ENCODE measurements at regions not wholly inside any gene's neighbourhood (a gene's known extent, or its start where the extent isn't known, plus 50 kb on each side); places are given as distances from the start of the nearest gene placed in this dataset.

DNA sequence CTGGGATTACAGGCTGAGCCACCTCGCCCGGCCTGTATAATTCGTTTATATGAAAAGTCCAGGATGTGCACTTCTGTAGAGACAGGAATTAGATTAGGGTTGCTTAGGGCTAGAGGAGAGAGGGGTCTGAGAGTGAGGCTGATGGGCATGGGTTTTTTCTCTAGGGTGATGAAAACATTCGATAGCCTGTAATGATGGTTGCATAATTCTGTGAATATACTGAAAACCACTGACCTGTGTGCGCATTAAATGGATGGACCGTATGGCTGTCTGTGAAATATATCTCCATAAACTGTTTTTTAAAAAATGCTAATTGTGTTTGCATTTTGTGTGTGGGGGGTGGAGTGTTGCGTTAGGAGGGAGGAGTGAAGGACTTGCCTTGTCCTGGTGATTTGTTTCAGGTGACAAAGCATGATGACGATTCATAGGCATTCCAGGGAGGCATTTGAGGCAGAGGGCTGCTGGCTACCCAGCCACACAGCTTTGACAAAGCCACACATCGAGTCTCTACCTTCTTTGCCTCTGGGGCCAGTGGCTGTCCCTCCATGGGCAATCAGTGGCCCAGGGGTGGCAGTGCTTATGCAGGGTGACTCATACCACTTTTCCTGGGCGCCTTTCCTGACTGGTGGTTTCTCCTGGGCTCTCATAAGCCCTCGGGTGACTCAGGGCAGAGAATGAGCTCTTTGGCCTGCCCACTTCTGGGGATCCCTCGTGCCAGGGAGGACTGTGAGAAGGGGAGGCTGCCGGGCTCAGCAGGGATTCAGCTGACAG lies 148.5 kb upstream of the WSCD1 start:
- H3K4me2 ChIP-seq (ENCODE audit: low read depth, low read length) = no peak overlapping the region
- H2BK120ac ChIP-seq (ENCODE audit: low read depth, low read length) = no peak overlapping the region
- H2BK20ac ChIP-seq (ENCODE audit: low read depth, low read length) = no peak overlapping the region
- H3K56ac ChIP-seq (ENCODE audit: extremely low read depth, insufficient read depth, low read length) = no peak overlapping the region
- in situ Hi-C loops (cut with MboI; ENCODE audit: low sequenced_read_pairs) (no loop called here), intact Hi-C loops (cut with micrococcal nuclease) (no loop called here), dilution Hi-C loops (cut with HindIII; ENCODE audit: low sequenced_read_pairs, unreplicated experiment) (no loop called here)
- POLR2A ChIA-PET (ENCODE audit: unreplicated experiment) = no interaction called here
- no peak overlapping the region for H3K4me3 ChIP-seq (ENCODE audit: insufficient read depth, low read depth, low read length)
- H4K5ac ChIP-seq (ENCODE audit: low read depth, low read length) = no peak overlapping the region
- H3K4me1 ChIP-seq (ENCODE audit: control insufficient read depth, insufficient read depth, low read length) = no peaks in the 10 kb centered on the region
- DNase-seq = no peak
- no peak overlapping the region for H3K9ac ChIP-seq (ENCODE audit: low read depth, low read length)
- no peak for ATAC-seq (ENCODE audit: low read depth)
- H3K14ac ChIP-seq (replicated peaks; ENCODE audit: low read depth, low read length) = no peak overlapping the region
- no peak for TF ChIP-seq MAZ (IDR thresholded peaks at IDR 0.05; ENCODE audit: borderline replicate concordance, low read depth, low read length)
- TF ChIP-seq CHD1 (IDR thresholded peaks at IDR 0.05; ENCODE audit: low read depth, low read length) = no peak
- no peak for TF ChIP-seq CEBPB (IDR thresholded peaks at IDR 0.05; ENCODE audit: low read depth, low read length)
- no peak for TF ChIP-seq SMC3 (IDR thresholded peaks at IDR 0.05; ENCODE audit: low read depth, low read length)
- TF ChIP-seq BHLHE40 (IDR thresholded peaks at IDR 0.05; ENCODE audit: low read depth, low read length) = no peak
- no peak for TF ChIP-seq NFE2L2 (IDR thresholded peaks at IDR 0.05; ENCODE audit: low read depth, low read length)
- TF ChIP-seq RAD21 (IDR thresholded peaks at IDR 0.05; ENCODE audit: low read length) = no peak
- H2BK15ac ChIP-seq (ENCODE audit: low read depth, low read length) = no peak overlapping the region
- no peaks in the 10 kb centered on the region for H3K27me3 ChIP-seq (ENCODE audit: control insufficient read depth, insufficient read depth, low read length)
- no peaks in the 10 kb centered on the region for H3K36me3 ChIP-seq (ENCODE audit: control insufficient read depth, insufficient read depth, low read length)
- no TSS peak for BruUV-seq (replicated peaks)
- no peaks in the 10 kb centered on the region for H3K79me1 ChIP-seq (ENCODE audit: low read depth in 1 of 2, low read length in 2 of 2)
- H3K9me3 ChIP-seq (ENCODE audit: control insufficient read depth, insufficient read depth, low read length) = peaks cover 6% of the 10 kb centered on the region; the same call in 1 of the 2 replicates
- no peak overlapping the region for H3K23ac ChIP-seq (ENCODE audit: low read depth, low read length)
- no peak overlapping the region for H4K8ac ChIP-seq (ENCODE audit: low read depth in 2 of 2, low read length in 2 of 2)
- H3K9me1 ChIP-seq (ENCODE audit: insufficient read depth, low read length) = no peaks in the 10 kb centered on the region
- no peak overlapping the region for H2AK9ac ChIP-seq (replicated peaks; ENCODE audit: low read depth, low read length, poor library complexity)
- H4K20me1 ChIP-seq (ENCODE audit: insufficient read depth, low read length) = no peaks in the 10 kb centered on the region
- no peak overlapping the region for H4K91ac ChIP-seq (ENCODE audit: insufficient read depth, low read depth, low read length)
- no peak overlapping the region for H2AFZ ChIP-seq (replicated peaks; ENCODE audit: low read length, poor library complexity)
- no peak overlapping the region for H3K18ac ChIP-seq (ENCODE audit: low read depth, low read length)
- H3K4ac ChIP-seq (ENCODE audit: low read depth, low read length) = no peak overlapping the region
- no peak overlapping the region for H3K27ac ChIP-seq (ENCODE audit: insufficient read depth, low read length)
- no peak overlapping the region for H2AK5ac ChIP-seq (ENCODE audit: low read depth, low read length)
- WGBS, 2 experiments (ENCODE audit: extremely low coverage in 2 of 2, insufficient read length in 1 of 2) = 50% methylated on average over 1 of the region's 13 CpGs; no CpG with 5 or more reads in 1 of the 2 experiments
- CTCF ChIA-PET = no interaction called here
- H2BK5ac ChIP-seq (ENCODE audit: low read depth, low read length, poor library complexity, severe bottlenecking) = no peak overlapping the region
